Nephron (organoid): ENCODE measurements at regions not wholly inside any gene's neighbourhood (a gene's known extent, or its start where the extent isn't known, plus 50 kb on each side); places are given as distances from the start of the nearest gene placed in this dataset.
A peak's percentile ranks its signal among the peaks of the same experiment; 100 is the strongest.

Experiments used
- H3K27ac Mint-ChIP-seq, 3 experiments: 2 replicates each; pipeline ENCODE4 v1.8.0; 2020; ENCODE audit warnings: mixed read lengths in 3 of 3, mild to moderate bottlenecking in 2 of 3, moderate library complexity in 1 of 3
- H3K27me3 Mint-ChIP-seq: 2 replicates; pipeline ENCODE4 v1.8.0; 2021; ENCODE audit warnings: low read depth, mild to moderate bottlenecking, moderate library complexity, mixed read lengths
- H3K36me3 Mint-ChIP-seq: 2 replicates; pipeline ENCODE4 v1.8.0; 2020; ENCODE audit warnings: low read depth, mixed read lengths
- H3K4me1 Mint-ChIP-seq: 2 replicates; pipeline ENCODE4 v1.8.0; 2020; ENCODE audit warnings: mixed read lengths
- H3K4me3 Mint-ChIP-seq, 3 experiments: 2 replicates each; pipeline ENCODE4 v1.8.0; 2020; ENCODE audit warnings: mild to moderate bottlenecking in 3 of 3, mixed read lengths in 3 of 3, moderate library complexity in 2 of 3
- H3K9me3 Mint-ChIP-seq: 2 replicates; pipeline ENCODE4 v1.8.0; 2020; ENCODE audit warnings: mixed read lengths
- TF ChIP-seq, protein P1 (sequence below), 3 experiments: fragments of 200-600 bp; sonication (generic); IDR thresholded peaks; one replicate each; pipeline ENCODE4 v1.5.0; 2021; ENCODE audit warnings: antibody characterized with exemption in 3 of 3; ENCODE audit not compliant: unreplicated experiment in 3 of 3

- no peaks in the 10 kb centered on the region for H3K9me3 Mint-ChIP-seq
- no peaks in the 10 kb centered on the region for H3K36me3 Mint-ChIP-seq
- no peaks in the 10 kb centered on the region for H3K27me3 Mint-ChIP-seq
- no peak overlapping the region for H3K27ac Mint-ChIP-seq
- H3K4me3 Mint-ChIP-seq, result no peak overlapping the region
- TF ChIP-seq, protein P1, sequence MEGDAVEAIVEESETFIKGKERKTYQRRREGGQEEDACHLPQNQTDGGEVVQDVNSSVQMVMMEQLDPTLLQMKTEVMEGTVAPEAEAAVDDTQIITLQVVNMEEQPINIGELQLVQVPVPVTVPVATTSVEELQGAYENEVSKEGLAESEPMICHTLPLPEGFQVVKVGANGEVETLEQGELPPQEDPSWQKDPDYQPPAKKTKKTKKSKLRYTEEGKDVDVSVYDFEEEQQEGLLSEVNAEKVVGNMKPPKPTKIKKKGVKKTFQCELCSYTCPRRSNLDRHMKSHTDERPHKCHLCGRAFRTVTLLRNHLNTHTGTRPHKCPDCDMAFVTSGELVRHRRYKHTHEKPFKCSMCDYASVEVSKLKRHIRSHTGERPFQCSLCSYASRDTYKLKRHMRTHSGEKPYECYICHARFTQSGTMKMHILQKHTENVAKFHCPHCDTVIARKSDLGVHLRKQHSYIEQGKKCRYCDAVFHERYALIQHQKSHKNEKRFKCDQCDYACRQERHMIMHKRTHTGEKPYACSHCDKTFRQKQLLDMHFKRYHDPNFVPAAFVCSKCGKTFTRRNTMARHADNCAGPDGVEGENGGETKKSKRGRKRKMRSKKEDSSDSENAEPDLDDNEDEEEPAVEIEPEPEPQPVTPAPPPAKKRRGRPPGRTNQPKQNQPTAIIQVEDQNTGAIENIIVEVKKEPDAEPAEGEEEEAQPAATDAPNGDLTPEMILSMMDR (IDR thresholded peaks at IDR 0.05; ENCODE audit: unreplicated experiment in 3 of 3), result no peak
- no peaks in the 10 kb centered on the region for H3K4me1 Mint-ChIP-seq
These were observed 1186.1 kb downstream of the NLGN4X start for GRCh38 chrX:5042563-5042962.

DNA sequence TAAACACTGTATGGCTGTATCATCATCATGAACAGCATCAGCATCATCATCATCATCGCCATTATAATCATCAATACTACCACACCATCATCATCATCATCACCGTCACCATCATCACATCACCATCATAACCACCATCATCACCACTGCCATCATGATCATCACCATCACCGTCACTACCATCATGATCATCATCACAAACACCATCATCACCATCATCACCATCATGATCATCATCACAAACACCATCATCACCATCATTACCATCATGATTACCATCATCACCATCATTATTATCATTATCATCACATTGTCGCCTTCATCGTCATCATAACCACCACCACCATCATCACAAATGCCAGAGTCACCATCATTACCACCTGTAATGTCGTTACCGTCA is 1196.9 kb downstream of the NLGN4X start:
- Mint-ChIP-seq H3K4me3 (no peak overlapping the region), H3K27ac (no peak overlapping the region), H3K27me3 (no peaks in the 10 kb centered on the region), H3K4me1 (no peaks in the 10 kb centered on the region), H3K36me3 (no peaks in the 10 kb centered on the region), H3K9me3 (no peaks in the 10 kb centered on the region)
- TF ChIP-seq, protein P1 (IDR thresholded peaks at IDR 0.05; ENCODE audit: unreplicated experiment in 3 of 3), result no peak

DNA sequence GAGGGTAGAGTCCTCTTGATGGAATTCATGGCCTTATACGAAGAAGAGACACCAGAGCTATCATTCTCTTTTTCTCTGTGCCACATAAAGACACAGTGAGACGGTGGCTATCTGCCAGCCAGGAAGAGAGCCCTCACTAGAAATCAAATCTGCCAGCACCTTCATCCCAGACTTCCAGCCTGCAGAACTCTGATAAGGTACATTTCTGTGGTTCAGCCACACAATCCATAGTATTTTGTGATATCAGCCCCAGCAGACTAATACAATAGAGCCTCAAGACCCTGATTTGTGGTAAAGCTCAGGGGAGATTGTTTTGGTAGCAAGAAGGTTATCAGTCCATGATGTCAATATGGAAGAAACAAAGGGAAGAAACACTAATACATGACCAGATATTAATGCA is 1213.2 kb downstream of the NLGN4X start:
- no peaks in the 10 kb centered on the region for H3K36me3 Mint-ChIP-seq
- H3K4me3 Mint-ChIP-seq, result no peak overlapping the region
- H3K9me3 Mint-ChIP-seq, result no peaks in the 10 kb centered on the region
- no peaks in the 10 kb centered on the region for H3K27me3 Mint-ChIP-seq
- TF ChIP-seq, protein P1 (IDR thresholded peaks at IDR 0.05; ENCODE audit: unreplicated experiment in 3 of 3), result no peak
- H3K27ac Mint-ChIP-seq, result no peak overlapping the region
- H3K4me1 Mint-ChIP-seq, result no peaks in the 10 kb centered on the region

- no peaks in the 10 kb centered on the region for H3K27me3 Mint-ChIP-seq
- TF ChIP-seq, protein P1 (IDR thresholded peaks at IDR 0.05; ENCODE audit: unreplicated experiment in 3 of 3), result no peak
- H3K9me3 Mint-ChIP-seq, result no peaks in the 10 kb centered on the region
- H3K36me3 Mint-ChIP-seq, result no peaks in the 10 kb centered on the region
- H3K4me3 Mint-ChIP-seq, result no peak overlapping the region
- no peak overlapping the region for H3K27ac Mint-ChIP-seq
- no peaks in the 10 kb centered on the region for H3K4me1 Mint-ChIP-seq
These were observed 1233.8 kb downstream of the NLGN4X start for GRCh38 chrX:4994855-4995254.

- Mint-ChIP-seq H3K27ac (no peak overlapping the region), H3K27me3 (no peaks in the 10 kb centered on the region), H3K4me3 (no peak overlapping the region), H3K4me1 (no peaks in the 10 kb centered on the region), H3K9me3 (peaks cover 5% of the 10 kb centered on the region), H3K36me3 (no peaks in the 10 kb centered on the region)
- TF ChIP-seq, protein P1 (IDR thresholded peaks at IDR 0.05; ENCODE audit: unreplicated experiment in 3 of 3), result no peak
These were observed 1250.1 kb downstream of the NLGN4X start for GRCh38 chrX:4978613-4979012.

GRCh38 chrX:4971646-4972045 is 1257.0 kb downstream of the NLGN4X start:
- H3K27ac Mint-ChIP-seq, result peak overlapping the region in 1 of 3 experiments; percentile 2
- TF ChIP-seq, protein P1 (IDR thresholded peaks at IDR 0.05; ENCODE audit: unreplicated experiment in 3 of 3), result no peak
- H3K27me3 Mint-ChIP-seq, result no peaks in the 10 kb centered on the region
- H3K9me3 Mint-ChIP-seq, result peaks cover 3% of the 10 kb centered on the region
- no peak overlapping the region for H3K4me3 Mint-ChIP-seq
- H3K36me3 Mint-ChIP-seq, result no peaks in the 10 kb centered on the region
- no peaks in the 10 kb centered on the region for H3K4me1 Mint-ChIP-seq
